ENCODE measurements at regions not wholly inside any gene's neighbourhood (a gene's known extent, or its start where the extent isn't known, plus 50 kb on each side); places are given as distances from the start of the nearest gene placed in this dataset.

- TF ChIP-seq, protein P1, sequence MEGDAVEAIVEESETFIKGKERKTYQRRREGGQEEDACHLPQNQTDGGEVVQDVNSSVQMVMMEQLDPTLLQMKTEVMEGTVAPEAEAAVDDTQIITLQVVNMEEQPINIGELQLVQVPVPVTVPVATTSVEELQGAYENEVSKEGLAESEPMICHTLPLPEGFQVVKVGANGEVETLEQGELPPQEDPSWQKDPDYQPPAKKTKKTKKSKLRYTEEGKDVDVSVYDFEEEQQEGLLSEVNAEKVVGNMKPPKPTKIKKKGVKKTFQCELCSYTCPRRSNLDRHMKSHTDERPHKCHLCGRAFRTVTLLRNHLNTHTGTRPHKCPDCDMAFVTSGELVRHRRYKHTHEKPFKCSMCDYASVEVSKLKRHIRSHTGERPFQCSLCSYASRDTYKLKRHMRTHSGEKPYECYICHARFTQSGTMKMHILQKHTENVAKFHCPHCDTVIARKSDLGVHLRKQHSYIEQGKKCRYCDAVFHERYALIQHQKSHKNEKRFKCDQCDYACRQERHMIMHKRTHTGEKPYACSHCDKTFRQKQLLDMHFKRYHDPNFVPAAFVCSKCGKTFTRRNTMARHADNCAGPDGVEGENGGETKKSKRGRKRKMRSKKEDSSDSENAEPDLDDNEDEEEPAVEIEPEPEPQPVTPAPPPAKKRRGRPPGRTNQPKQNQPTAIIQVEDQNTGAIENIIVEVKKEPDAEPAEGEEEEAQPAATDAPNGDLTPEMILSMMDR (IDR thresholded peaks at IDR 0.05): no peak
- no peak for TF ChIP-seq POLR2A (IDR thresholded peaks at IDR 0.05)
Measured at GRCh38 chr9:79006546-79006945, 565.2 kb upstream of the TLE4 start.

Measured in stomach (tissue), 4 donors.